ENCODE measurements at regions not wholly inside any gene's neighbourhood (a gene's known extent, or its start where the extent isn't known, plus 50 kb on each side); places are given as distances from the start of the nearest gene placed in this dataset.

GRCh38 chr6:120405947-120406346, 928.3 kb downstream of the TBC1D32 start:
- TF ChIP-seq CHD2 (IDR thresholded peaks at IDR 0.05; ENCODE audit: low read length, partially characterized antibody): no peak
- no peak for TF ChIP-seq FOXM1 (IDR thresholded peaks at IDR 0.05; ENCODE audit: low read depth)
